Stimulated activated CD4-positive, alpha-beta T cell treated with anti-CD3 and anti-CD28 coated beads, Interleukin-12 subunit alpha, Interleukin-12 subunit beta, amount 100 ng/mL, for 48 hours (primary cell): ENCODE measurements at regions not wholly inside any gene's neighbourhood (a gene's known extent, or its start where the extent isn't known, plus 50 kb on each side); places are given as distances from the start of the nearest gene placed in this dataset.
"Not testable (repeated sequence)": the region's sequence is repeated elsewhere in the genome, so short reads cannot be mapped to it uniquely, and the experiment has no call there.

Experiments used
- DNase-seq, 3 donors: peaks; one replicate each; pipeline ENCODE4 v3.0.0-alpha.2; 2020; ENCODE audit warnings: low read depth in 2 of 3, low spot score in 1 of 3

DNA sequence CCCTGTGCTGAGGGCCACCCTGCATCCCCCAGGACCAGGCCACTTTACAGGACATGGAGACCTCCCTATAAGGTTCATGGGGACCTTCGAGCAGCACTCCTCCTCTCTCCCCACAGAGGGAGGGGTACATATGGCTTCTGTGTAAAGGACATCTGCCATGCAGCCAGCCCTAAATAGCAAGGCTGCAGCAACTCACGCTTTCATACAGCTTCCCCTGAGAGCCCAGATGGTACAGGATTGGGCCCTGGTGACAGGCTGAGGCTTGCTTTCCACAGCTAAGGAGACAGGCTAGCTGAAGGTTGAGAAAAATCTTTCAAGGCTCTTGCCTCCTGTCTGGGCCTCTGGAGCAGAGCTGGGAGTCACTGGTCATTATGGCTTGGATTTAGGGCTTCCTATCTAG, 147.0 kb upstream of the ZNF366 start:
- no peak for DNase-seq

DNA sequence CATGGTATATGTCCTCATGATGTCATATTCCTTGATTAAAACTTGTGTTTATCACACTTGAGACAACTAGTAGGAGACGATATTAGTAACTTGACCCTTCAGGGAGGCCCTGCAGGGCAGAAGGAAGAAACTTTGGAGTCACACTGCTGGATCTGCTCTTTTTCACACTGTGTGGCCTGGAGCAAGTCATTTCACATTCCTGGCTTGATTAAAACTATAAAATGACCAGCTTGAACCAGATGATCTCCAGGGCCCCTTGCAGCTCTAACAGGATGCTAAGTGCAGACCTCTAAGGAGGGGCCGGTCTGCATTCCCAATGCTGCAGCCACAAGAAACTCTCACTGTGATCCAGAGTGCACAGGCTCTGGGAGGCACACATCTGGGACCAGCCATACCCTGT, 146.4 kb upstream of the ZNF366 start:
- no peak for DNase-seq

DNA sequence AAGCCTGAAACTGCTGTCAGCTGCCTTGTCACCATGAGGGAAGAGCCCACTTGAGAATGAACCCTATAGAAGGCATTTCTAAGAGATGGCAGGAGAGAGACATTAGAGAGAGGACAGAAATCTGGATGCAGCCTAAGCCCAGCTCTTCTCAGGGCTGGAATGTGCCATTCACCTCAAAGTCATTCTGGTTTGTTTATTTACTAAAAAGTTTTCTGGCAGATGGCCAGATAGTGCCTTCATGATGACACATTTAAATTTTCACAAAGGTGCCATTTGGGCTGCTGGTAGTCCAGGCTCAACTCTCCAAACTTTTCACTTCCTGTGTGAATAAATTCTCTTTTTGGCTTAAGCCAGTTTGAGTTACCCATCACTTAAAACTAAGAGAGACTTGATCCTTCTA, 144.6 kb upstream of the ZNF366 start:
- DNase-seq, result no peak

DNA sequence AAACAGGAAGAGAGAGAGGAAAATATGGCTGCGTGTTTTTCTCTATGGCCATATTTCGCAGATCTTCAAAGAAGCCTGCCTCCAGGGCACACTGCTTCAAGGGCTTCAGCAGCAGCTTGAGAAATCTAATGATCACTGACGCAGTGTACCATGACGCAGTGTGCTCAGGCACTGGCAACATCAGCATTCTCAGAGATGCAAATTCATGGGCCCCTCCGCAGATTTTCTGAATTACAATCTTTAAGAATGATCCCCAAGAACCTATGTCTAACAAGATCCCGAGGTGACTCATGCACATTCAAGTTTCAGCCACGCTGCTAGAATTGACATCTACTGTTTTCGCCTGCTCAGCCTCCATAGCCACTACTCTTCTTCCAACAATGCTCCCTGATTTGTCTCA, 143.9 kb upstream of the ZNF366 start:
- DNase-seq, result no peak

DNA sequence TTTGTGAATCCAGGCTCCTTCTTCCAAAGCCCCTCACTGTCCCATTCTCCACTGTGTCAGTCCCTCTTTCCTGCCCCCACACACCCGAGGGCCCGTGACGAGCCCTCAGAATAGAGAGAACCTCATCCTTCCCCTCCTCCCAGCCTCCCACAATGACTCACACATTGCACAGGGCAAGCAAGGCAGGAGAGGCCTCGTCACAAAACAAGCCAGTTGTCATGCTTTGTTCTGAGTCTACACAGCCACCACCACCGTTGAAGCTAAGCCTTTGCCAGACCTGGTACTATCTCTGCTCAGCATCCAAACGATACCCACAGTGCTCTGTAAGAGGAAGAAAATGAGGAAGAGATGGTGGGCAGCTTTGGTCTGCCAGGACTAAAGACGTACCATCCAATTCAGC, 142.2 kb upstream of the ZNF366 start:
- peak in 1 of 3 donors; percentile 1 for DNase-seq

DNA sequence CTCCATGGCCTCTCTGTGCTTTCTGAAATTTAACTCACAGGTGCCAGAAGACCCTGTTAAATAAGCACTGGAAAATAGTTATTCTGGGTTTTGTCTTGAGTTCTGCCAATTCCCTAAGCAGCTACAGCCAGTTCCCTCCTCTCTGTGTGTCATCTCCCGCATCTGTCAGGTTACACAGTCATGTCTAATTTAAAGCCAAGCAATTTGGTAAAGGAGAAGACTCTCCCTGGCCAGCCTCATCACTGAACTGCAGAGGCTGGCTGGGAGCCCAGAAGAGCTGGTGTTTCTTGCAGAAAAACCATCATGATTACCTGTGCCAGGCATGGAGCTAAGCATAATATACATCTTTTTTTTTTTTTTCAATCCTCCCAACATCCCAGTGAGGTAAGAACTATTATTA, 141.3 kb upstream of the ZNF366 start:
- no peak for DNase-seq

DNA sequence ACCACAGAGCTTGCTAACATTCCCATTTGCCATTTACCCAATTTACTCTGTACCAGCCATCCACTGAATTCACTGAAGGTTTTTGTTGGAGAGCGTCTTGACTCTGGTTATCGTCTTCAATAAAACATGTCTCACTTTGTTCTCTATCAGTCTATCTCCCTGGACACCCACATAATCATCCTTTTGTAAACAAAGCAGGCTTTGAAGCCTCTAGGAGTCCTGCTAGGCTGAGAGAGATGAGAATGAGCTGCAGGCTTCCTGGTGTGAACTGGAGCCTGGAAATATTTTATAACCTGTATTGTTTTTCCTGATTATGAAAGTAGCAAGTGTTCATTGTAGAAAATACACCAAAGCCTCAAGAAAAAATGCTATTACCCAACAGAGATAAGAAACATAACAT, 140.6 kb upstream of the ZNF366 start:
- DNase-seq, result no peak

DNA sequence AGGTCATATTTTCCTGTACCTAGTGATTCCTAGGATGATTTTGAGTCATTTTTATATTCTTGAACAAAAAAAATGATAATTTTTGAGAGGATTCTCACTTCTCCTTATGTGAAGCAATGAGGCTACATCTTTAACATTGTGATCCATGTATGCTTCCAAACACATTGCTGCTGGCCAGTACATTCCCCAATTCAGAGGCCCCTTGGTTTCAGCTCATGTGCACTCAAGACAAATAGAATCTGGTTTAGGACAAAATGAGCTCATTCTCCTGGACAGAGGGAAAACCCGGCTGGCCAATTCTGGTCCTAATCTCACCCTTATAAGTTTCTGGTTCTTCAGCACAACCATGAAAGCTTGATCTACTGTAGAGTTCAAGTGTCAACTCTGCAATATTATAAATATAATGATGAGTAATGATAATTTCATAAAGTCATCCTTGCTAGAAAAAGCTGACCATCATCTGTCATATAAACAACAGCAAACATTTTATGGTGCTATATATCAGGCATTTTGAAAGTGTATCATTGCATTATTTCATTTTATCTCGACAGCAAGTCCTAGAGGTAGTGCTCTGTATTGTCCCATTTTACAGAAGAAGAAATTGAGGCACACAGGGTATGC, 139.1 kb upstream of the ZNF366 start:
- no peak for DNase-seq

DNA sequence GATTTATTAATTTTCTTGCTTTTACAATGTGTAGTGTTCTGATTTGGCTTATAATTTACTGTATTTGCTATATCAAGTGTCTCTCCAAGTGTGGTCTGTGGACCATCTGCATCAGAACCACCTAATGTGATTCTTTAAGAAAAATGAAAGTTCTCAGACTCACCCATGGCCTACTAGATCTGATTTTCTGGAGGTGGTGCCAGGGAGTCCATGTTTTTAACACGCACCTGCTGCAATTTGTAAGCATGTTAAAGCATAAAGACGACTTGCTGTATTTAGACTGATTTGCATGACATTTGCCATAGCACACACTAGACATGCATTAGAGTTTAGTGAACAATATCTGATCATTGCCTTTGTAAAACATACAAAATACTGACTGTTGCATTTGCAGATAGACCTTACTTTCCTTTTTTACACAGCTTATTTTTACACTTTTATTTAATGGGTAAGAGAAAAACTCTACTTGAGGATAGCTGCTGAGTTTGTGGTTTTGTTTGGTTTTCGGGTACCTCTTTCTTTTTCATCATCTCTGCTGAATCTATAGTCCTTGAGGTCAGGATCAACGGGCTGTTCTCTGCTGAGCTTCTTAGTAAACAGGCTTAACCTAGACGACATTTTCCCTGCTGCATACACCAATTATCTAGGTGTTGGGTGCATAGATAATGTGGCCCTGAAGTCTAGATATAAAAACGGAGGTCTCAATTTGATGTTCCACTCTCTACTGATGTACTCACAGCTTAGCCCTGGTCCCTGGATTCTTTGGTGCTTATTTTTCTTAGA, 138.0 kb upstream of the ZNF366 start:
- DNase-seq, result no peak

DNA sequence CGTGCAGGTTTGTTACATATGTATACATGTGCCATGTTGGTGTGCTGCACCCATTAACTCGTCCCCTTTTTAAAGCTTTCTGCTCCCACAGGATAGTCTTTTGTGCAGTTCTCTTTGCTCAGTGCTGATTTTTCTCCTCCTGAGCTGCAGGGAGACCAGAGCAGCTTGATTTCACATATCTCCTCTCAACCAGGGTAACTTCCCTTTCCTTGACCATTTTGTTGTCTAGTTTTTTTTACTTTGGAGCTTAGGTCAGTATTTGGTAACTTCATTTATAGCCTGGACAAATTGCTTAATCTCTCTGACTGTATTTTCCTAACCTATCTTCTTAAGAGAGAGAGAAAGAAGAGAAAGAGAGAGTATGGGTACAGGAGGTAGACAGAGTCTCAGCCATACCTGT, 137.1 kb upstream of the ZNF366 start:
- DNase-seq, result no peak

DNA sequence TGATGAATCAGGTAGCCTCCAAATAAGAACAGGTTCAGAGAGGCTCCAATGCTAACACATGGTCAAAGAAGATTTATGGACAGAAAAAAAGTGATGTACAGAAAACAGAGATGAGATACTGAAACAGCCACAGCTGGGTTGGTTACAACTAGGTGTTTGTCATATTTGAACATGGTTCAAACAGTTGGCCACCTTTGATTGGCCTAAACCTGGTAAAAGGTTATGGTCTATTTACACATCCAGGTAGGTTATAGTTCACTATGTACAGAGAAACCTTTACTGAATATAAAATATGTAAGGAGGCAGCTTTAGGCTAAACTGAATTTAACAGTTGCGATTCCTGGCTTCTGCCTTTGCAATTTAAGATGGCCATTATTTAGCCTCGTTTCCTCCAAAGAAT, 134.0 kb upstream of the ZNF366 start:
- DNase-seq, result no peak

DNA sequence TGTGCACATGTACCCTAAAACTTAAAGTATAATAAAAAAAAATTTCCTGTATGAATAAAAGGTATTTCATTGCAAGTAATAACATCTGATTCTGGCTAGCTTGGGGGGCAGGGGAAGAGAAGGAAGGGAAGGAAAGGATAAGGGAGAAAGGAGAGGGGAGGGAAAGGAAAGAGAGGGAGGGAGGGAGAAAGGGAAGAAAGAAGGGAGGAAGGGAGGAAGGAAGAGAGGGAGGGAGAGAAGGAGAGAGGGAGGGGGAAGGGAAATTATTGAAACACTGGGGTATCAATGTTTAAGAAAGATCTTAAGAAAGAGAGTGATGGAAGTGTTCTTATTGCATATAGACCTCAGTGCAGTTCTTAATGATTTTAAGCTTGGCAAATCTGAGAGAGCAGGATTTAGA, 129.8 kb upstream of the ZNF366 start:
- no peak for DNase-seq

DNA sequence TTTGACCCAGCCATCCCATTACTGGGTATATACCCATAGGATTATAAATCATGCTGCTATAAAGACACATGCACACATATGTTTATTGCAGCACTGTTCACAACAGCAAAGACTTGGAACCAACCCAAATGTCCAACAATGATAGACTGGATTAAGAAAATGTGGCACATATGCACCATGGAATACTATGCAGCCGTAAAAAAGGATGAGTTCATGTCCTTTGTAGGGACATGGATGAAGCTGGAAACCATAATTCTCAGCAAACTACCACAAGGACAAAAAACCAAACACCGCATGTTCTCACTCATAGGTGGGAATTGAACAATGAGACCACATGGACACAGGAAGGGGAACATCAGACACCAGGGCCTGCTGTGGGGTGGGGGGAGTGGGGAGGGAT, 129.4 kb upstream of the ZNF366 start:
- DNase-seq, result not testable (repeated sequence)

DNA sequence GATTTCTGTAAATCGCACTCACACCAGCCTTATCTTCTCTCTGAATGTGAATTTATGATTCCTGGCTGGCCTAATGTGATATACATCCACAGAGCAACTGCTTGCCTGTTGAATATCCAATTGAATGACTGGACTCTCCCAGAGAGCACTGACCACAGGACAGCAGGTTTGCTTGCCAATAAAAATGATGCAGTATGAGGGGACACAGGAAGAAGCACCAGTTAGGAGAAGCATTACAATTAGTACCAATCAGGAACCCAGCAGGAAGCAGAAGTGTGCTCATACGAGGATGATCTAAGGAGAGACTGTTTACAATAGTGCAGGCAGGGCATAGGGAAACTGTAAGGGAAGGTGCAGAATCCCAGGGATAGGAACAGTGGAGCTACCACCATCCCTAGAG, 127.2 kb upstream of the ZNF366 start:
- no peak for DNase-seq

DNA sequence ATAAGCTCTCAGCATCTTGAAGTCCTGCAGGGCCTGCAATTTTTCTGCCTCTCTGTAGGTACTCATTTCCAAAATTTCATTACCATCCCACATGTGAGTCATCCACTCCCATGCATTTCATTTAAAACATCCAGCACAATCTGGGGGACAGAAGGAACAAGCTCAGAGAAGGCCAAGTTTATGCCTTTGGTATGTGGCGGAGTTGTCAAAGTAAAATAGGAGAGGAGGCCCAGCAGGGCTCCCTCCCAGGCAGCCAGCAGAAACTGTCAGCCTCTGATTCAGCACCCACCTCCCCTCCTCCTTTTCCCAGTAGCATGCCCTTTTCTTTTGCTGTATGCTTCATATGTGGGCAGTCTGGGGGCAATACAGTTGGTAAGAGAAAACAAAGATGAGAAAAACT, 126.4 kb upstream of the ZNF366 start:
- no peak for DNase-seq

DNA sequence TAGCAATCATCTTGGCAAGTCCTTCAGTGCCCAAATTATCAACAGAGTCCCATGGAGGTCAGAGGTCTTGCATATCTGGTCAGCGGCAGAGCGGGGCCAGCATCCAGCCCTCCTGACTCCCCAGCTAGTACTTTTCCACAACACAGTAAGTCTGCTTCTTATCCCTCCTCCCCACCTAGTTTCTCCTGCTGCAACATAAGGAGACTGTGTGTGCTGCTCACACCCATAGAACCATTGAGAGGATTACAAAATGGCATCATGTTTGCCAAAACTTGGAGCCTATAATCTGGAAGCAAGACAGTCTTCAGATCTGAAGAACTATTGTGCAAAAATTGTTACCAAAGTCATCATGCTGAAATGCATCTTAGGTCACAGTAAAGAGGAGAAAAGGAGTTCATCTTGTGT, 125.8 kb upstream of the ZNF366 start:
- DNase-seq, result no peak

DNA sequence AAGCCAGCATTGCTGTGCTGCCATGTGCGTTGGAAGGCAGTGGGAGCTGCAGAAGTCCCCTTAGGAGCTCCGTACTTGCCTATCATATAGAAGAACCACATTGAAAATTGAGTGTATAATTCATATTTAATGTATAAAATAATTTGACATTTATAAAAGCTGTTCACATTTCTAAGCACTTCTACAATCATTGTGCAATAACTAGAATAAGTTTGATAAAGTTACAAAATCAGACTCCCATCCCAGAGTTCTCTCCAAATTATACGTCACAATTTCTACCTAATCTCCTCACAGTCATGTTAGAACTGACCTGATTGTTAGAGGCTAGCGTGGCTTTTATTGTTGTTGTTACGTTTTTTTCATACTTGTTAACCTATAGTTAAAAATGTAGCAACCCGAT, 123.5 kb upstream of the ZNF366 start:
- DNase-seq, result no peak

DNA sequence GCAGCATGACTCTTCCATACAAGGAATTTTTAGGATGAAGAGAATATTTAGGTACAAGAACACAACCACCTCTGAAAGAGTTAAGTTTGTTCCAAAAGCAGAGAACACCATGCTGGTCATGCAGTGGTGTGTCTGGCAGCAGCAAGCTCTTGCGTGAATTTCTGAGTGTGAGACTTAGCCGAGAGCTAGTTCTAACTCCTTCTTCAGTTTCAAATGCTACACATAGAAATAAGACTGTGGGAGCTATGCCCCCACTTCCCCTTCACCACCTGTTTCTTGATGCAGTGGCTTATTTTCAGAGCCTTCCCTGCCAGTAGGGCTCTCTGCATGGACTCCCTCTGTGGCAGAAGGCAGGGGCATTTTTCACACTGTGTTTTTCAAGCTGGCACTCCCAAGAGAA, 122.9 kb upstream of the ZNF366 start:
- DNase-seq, result no peak

DNA sequence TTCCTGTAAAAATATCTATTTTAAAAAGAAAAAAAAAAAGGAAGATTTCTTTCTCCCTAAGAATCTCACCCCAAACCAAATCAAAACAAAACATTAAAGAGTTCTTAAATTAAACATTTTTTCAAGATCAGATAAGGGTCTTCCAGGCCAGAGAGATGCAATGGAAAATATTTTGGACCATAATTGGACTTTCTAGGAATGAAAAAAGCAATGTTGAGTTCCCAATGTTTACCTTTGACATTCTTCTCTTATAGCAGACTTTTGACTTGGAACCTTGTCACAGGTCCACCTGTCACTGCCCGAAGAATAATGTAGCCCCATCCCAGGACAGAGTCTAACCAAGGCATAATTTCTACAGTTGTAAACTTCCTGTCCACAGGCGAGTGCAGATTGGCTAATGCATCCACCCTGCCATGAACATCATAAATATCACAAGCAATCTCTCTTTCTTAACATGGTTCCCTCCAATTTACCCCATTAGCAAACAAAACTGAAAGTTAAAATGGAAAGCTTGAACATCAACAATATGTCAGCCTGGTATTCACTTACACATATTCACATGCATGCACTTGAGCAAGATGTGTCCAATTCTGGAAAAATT, 121.7 kb upstream of the ZNF366 start:
- DNase-seq, result no peak

DNA sequence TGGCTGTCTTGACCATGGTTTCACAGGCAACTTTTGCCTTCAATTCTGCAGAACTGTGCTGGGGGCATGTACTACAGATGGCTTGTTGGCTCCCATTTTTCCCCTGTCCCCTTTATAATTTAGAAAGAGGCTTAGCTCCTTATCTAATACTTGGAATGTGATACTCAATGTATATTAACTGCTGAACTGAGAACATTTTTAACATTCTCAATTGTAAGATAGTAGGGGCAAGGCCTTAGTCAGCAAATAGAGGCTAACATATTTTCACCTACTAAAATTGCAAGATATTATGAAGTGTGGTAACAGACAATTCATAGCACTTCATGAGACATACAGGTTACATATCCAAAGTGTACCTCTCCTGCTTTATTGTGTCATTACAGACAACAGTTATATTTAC, 118.1 kb upstream of the ZNF366 start:
- no peak for DNase-seq

DNA sequence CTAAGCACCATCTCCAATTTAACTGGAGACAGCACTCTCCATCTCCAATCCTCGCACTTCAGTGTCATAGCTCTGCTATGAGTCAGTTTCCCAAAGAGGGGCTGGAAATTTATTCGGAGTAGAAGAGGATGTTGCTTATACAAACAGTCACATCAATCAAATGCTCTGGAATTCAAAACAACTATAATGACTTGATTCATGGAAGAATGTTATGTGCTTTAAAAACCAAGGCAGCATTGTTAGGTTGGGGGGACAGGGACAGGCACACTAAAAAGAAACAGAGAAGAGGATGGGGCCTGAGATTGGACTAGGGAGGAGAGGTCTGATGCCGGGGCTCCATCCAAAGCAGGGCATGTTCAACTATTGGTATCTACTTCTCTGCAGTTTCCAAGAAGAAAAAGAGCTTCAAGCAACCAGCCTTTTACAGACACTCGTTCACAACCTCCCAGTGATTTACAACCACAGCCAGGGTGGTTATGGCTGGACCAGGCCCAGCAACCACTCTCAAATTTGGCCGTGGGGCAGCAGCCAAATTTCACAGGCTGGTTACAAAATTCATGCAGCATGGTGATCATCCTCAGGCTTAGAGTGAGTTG, 117.5 kb upstream of the ZNF366 start:
- DNase-seq, result no peak

DNA sequence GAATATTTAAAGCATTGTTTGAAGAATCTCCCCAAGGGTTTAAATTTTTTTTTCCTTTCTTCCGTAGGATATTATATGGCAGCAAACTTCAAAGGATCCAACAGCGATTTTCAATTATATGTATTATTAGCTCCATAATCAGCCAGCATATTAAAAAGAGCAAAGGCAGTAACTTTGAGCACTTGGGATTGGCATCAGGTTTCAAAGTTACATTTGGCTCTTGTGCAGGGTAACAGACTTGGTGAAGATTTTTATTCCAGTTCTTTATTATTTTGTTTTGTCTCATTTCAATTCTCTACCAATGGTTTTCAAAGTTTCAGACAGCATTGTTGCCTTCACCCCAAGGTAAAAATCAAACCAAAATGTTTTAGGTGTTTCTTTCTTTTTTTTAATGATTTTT, 116.7 kb upstream of the ZNF366 start:
- no peak for DNase-seq
